Activated T-cell treated with anti-CD3 and anti-CD28 coated beads, Interleukin-2, amount 50 U/mL, for 4 hours (primary cell): ENCODE measurements at regions not wholly inside any gene's neighbourhood (a gene's known extent, or its start where the extent isn't known, plus 50 kb on each side); places are given as distances from the start of the nearest gene placed in this dataset.

Experiments
- ATAC-seq, 2 donors: fragments of 200-7000 bp; cut with Tn5 transposase; one replicate each; pipeline ENCODE4 v1.10.0; 2021
- DNase-seq: peaks from one replicate; pipeline ENCODE4 v3.0.0-alpha.2; 2020
- H3K27me3 Mint-ChIP-seq: one replicate; pipeline ENCODE4 v1.8.0; 2021; ENCODE audit warnings: low read depth, mixed read lengths
- H3K36me3 Mint-ChIP-seq: one replicate; pipeline ENCODE4 v1.8.0; 2022; ENCODE audit warnings: mixed read lengths; ENCODE audit not compliant: insufficient read depth
- H3K4me1 Mint-ChIP-seq: one replicate; pipeline ENCODE4 v1.8.0; 2021; ENCODE audit warnings: low read depth, mixed read lengths
- H3K4me3 Mint-ChIP-seq: one replicate; pipeline ENCODE4 v1.8.0; 2021; ENCODE audit warnings: mild to moderate bottlenecking, moderate library complexity, mixed read lengths
- H3K9me3 Mint-ChIP-seq: one replicate; pipeline ENCODE4 v1.8.0; 2021; ENCODE audit warnings: mixed read lengths

GRCh38 chr2:205908212-205909183, 177.5 kb downstream of the INO80D start:
- no peak overlapping the region for H3K4me3 Mint-ChIP-seq
- H3K4me1 Mint-ChIP-seq, result no peaks in the 10 kb centered on the region
- no peaks in the 10 kb centered on the region for H3K36me3 Mint-ChIP-seq
- peaks cover 26% of the 10 kb centered on the region for H3K27me3 Mint-ChIP-seq
- no peaks in the 10 kb centered on the region for H3K9me3 Mint-ChIP-seq
- DNase-seq (no peak), ATAC-seq (no peak)

GRCh38 chr2:205906419-205906818, 179.6 kb downstream of the INO80D start:
- no peaks in the 10 kb centered on the region for H3K9me3 Mint-ChIP-seq
- H3K36me3 Mint-ChIP-seq, result no peaks in the 10 kb centered on the region
- no peaks in the 10 kb centered on the region for H3K4me1 Mint-ChIP-seq
- peaks cover 31% of the 10 kb centered on the region for H3K27me3 Mint-ChIP-seq
- ATAC-seq, result no peak
- no peak overlapping the region for H3K4me3 Mint-ChIP-seq
- no peak for DNase-seq

GRCh38 chr2:205905576-205905975, 180.4 kb downstream of the INO80D start:
- no peaks in the 10 kb centered on the region for H3K36me3 Mint-ChIP-seq
- no peak for ATAC-seq
- DNase-seq, result no peak
- peaks cover 29% of the 10 kb centered on the region for H3K27me3 Mint-ChIP-seq
- no peaks in the 10 kb centered on the region for H3K4me1 Mint-ChIP-seq
- H3K9me3 Mint-ChIP-seq, result no peaks in the 10 kb centered on the region
- no peak overlapping the region for H3K4me3 Mint-ChIP-seq

- Mint-ChIP-seq H3K4me1 (no peaks in the 10 kb centered on the region), H3K36me3 (no peaks in the 10 kb centered on the region)
- no peak for ATAC-seq
These were observed 181.1 kb downstream of the INO80D start for GRCh38 chr2:205904873-205905272.

GRCh38 chr2:205903549-205904129, 182.3 kb downstream of the INO80D start:
- ATAC-seq (no peak), DNase-seq (no peak)
- Mint-ChIP-seq H3K4me3 (no peak overlapping the region), H3K27me3 (peaks cover 15% of the 10 kb centered on the region), H3K4me1 (no peaks in the 10 kb centered on the region), H3K36me3 (no peaks in the 10 kb centered on the region), H3K9me3 (peaks cover 3% of the 10 kb centered on the region)

More at GRCh38 chr2:205904873-205905272, 181.1 kb downstream of the INO80D start:
- Mint-ChIP-seq H3K4me3 (no peak overlapping the region), H3K27me3 (peaks cover 23% of the 10 kb centered on the region), H3K9me3 (no peaks in the 10 kb centered on the region)
- DNase-seq, result no peak

- no peak overlapping the region for H3K4me3 Mint-ChIP-seq
- peaks cover 15% of the 10 kb centered on the region for H3K27me3 Mint-ChIP-seq
- peaks cover 3% of the 10 kb centered on the region for H3K9me3 Mint-ChIP-seq
- no peak for DNase-seq
- no peak for ATAC-seq
- H3K36me3 Mint-ChIP-seq, result no peaks in the 10 kb centered on the region
- no peaks in the 10 kb centered on the region for H3K4me1 Mint-ChIP-seq
These were observed 183.1 kb downstream of the INO80D start for GRCh38 chr2:205902900-205903237.

GRCh38 chr2:205902041-205902899, 183.7 kb downstream of the INO80D start:
- no peak overlapping the region for H3K4me3 Mint-ChIP-seq
- peaks cover 3% of the 10 kb centered on the region for H3K9me3 Mint-ChIP-seq
- H3K36me3 Mint-ChIP-seq, result no peaks in the 10 kb centered on the region
- ATAC-seq, result no peak
- no peak for DNase-seq
- H3K4me1 Mint-ChIP-seq, result no peaks in the 10 kb centered on the region
- H3K27me3 Mint-ChIP-seq, result peaks cover 14% of the 10 kb centered on the region

- no peaks in the 10 kb centered on the region for H3K4me1 Mint-ChIP-seq
- no peak for DNase-seq
- no peak overlapping the region for H3K4me3 Mint-ChIP-seq
- no peaks in the 10 kb centered on the region for H3K36me3 Mint-ChIP-seq
- H3K9me3 Mint-ChIP-seq, result peaks cover 3% of the 10 kb centered on the region
- peaks cover 8% of the 10 kb centered on the region for H3K27me3 Mint-ChIP-seq
- no peak for ATAC-seq
These were observed 184.5 kb downstream of the INO80D start for GRCh38 chr2:205901491-205901890.

GRCh38 chr2:205898744-205899143, 187.2 kb downstream of the INO80D start:
- Mint-ChIP-seq H3K27me3 (peaks cover 9% of the 10 kb centered on the region), H3K9me3 (peaks cover 3% of the 10 kb centered on the region), H3K4me1 (no peaks in the 10 kb centered on the region), H3K4me3 (no peak overlapping the region), H3K36me3 (no peaks in the 10 kb centered on the region)
- DNase-seq, result no peak
- no peak for ATAC-seq

GRCh38 chr2:205895981-205896655, 189.9 kb downstream of the INO80D start:
- ATAC-seq, result no peak
- Mint-ChIP-seq H3K9me3 (peaks cover 3% of the 10 kb centered on the region), H3K27me3 (peaks cover 3% of the 10 kb centered on the region), H3K4me1 (no peaks in the 10 kb centered on the region), H3K4me3 (no peak overlapping the region), H3K36me3 (no peaks in the 10 kb centered on the region)
- DNase-seq, result no peak

- peaks cover 10% of the 10 kb centered on the region for H3K27me3 Mint-ChIP-seq
- H3K36me3 Mint-ChIP-seq, result no peaks in the 10 kb centered on the region
- no peaks in the 10 kb centered on the region for H3K4me1 Mint-ChIP-seq
- no peaks in the 10 kb centered on the region for H3K9me3 Mint-ChIP-seq
- DNase-seq (no peak), ATAC-seq (no peak)
- H3K4me3 Mint-ChIP-seq, result no peak overlapping the region
These were observed 193.2 kb downstream of the INO80D start for GRCh38 chr2:205892665-205893259.

GRCh38 chr2:205892251-205892655, 193.7 kb downstream of the INO80D start:
- DNase-seq, result no peak
- Mint-ChIP-seq H3K4me3 (no peak overlapping the region), H3K36me3 (no peaks in the 10 kb centered on the region), H3K4me1 (no peaks in the 10 kb centered on the region), H3K27me3 (peaks cover 12% of the 10 kb centered on the region), H3K9me3 (no peaks in the 10 kb centered on the region)
- ATAC-seq, result no peak

GRCh38 chr2:205889114-205889513, 196.9 kb downstream of the INO80D start:
- no peaks in the 10 kb centered on the region for H3K9me3 Mint-ChIP-seq

GRCh38 chr2:205887637-205888036, 198.3 kb downstream of the INO80D start:
- no peaks in the 10 kb centered on the region for H3K36me3 Mint-ChIP-seq
- no peaks in the 10 kb centered on the region for H3K9me3 Mint-ChIP-seq
- H3K4me3 Mint-ChIP-seq, result no peak overlapping the region
- H3K27me3 Mint-ChIP-seq, result peaks cover 22% of the 10 kb centered on the region
- no peaks in the 10 kb centered on the region for H3K4me1 Mint-ChIP-seq
- ATAC-seq (no peak), DNase-seq (no peak)

More at GRCh38 chr2:205889114-205889513, 196.9 kb downstream of the INO80D start:
- H3K4me3 Mint-ChIP-seq, result no peak overlapping the region
- peaks cover 21% of the 10 kb centered on the region for H3K27me3 Mint-ChIP-seq
- ATAC-seq, result no peak
- H3K4me1 Mint-ChIP-seq, result no peaks in the 10 kb centered on the region
- DNase-seq, result no peak
- no peaks in the 10 kb centered on the region for H3K36me3 Mint-ChIP-seq
